HG02642 (cell line): ENCODE measurements at regions not wholly inside any gene's neighbourhood (a gene's known extent, or its start where the extent isn't known, plus 50 kb on each side); places are given as distances from the start of the nearest gene placed in this dataset.
"Not testable (repeated sequence)": the region's sequence is repeated elsewhere in the genome, so short reads cannot be mapped to it uniquely, and the experiment has no call there.

Source experiments
- ATAC-seq: cut with Tn5 transposase; IDR thresholded peaks from one replicate; pipeline ENCODE4 v1.9.1; 2021; ENCODE audit warnings: mild to moderate bottlenecking; ENCODE audit not compliant: unreplicated experiment, poor library complexity

- no peak for ATAC-seq
Measured at GRCh38 chr2:228466851-228467250, 285.4 kb upstream of the SPHKAP start.

GRCh38 chr2:228465408-228465807, 283.9 kb upstream of the SPHKAP start:
- no peak for ATAC-seq

- no peak for ATAC-seq
Measured at GRCh38 chr2:228458364-228458763, 276.9 kb upstream of the SPHKAP start.

- ATAC-seq: no peak
Measured at GRCh38 chr2:228447266-228447915, 265.9 kb upstream of the SPHKAP start.

- no peak for ATAC-seq
Measured at GRCh38 chr2:228446734-228447133, 265.2 kb upstream of the SPHKAP start.

GRCh38 chr2:228444161-228444560, 262.7 kb upstream of the SPHKAP start:
- no peak for ATAC-seq

- ATAC-seq: no peak
Measured at GRCh38 chr2:228433721-228434120, 252.2 kb upstream of the SPHKAP start.

GRCh38 chr2:228432116-228432515, 250.6 kb upstream of the SPHKAP start:
- ATAC-seq: no peak

GRCh38 chr2:228430986-228431385, 249.5 kb upstream of the SPHKAP start:
- no peak for ATAC-seq

- ATAC-seq: no peak
Measured at GRCh38 chr2:228426502-228427216, 245.2 kb upstream of the SPHKAP start.

- ATAC-seq: not testable (repeated sequence)
Measured at GRCh38 chr2:228425411-228426060, 244.0 kb upstream of the SPHKAP start.

GRCh38 chr2:228417956-228418355, 236.5 kb upstream of the SPHKAP start:
- ATAC-seq: no peak

- ATAC-seq: no peak
Measured at GRCh38 chr2:228417526-228417925, 236.0 kb upstream of the SPHKAP start.

GRCh38 chr2:228410061-228410460, 228.6 kb upstream of the SPHKAP start:
- ATAC-seq: no peak

GRCh38 chr2:228409493-228409892, 228.0 kb upstream of the SPHKAP start:
- ATAC-seq: no peak

GRCh38 chr2:228408529-228409227, 227.2 kb upstream of the SPHKAP start:
- no peak for ATAC-seq

- ATAC-seq: no peak
Measured at GRCh38 chr2:228407821-228408220, 226.3 kb upstream of the SPHKAP start.

GRCh38 chr2:228401065-228401912, 219.8 kb upstream of the SPHKAP start:
- no peak for ATAC-seq

- no peak for ATAC-seq
Measured at GRCh38 chr2:228387776-228388175, 206.3 kb upstream of the SPHKAP start.
